H1 (cell line): ENCODE measurements at regions not wholly inside any gene's neighbourhood (a gene's known extent, or its start where the extent isn't known, plus 50 kb on each side); places are given as distances from the start of the nearest gene placed in this dataset.
"Not testable (repeated sequence)": the region's sequence is repeated elsewhere in the genome, so short reads cannot be mapped to it uniquely, and the experiment has no call there.

Source experiments
- CTCF ChIA-PET: fragments of 300-600 bp; sonication (Branson Sonifier 250); formaldehyde crosslinking; loops from one replicate; lab custom pipeline; 2021; ENCODE audit not compliant: partially characterized antibody; lab: Charles Lee
- POLR2A ChIA-PET: fragments of 300-600 bp; sonication (Branson Sonifier 250); formaldehyde crosslinking; loops from one replicate; lab custom pipeline; 2021; ENCODE audit warnings: inconsistent platforms; ENCODE audit not compliant: partially characterized antibody; lab: Charles Lee
- DNase-seq, 2 experiments: peaks; one replicate each; pipeline versions ENCODE4 v3.0.0 to v3.0.0-alpha.2; 2010 to 2022; ENCODE audit warnings: low spot score in 2 of 2, low read depth in 1 of 2, mixed read lengths in 1 of 2
- FAIRE-seq: peaks from 2 replicates; lab custom pipeline; 2011; peaks lifted over from hg19 to GRCh38; lab: Jason Lieb, UNC
- H2AFZ ChIP-seq: 2 replicates; pipeline ENCODE4 v1.8.1; 2012; ENCODE audit warnings: low read length, inconsistent platforms
- H2AK5ac ChIP-seq: 2 replicates; pipeline ENCODE4 v1.6.1; 2013; ENCODE audit warnings: low read depth, low read length
- H2BK120ac ChIP-seq: replicated peaks from 2 replicates; pipeline ENCODE3; 2013; ENCODE audit warnings: low read depth, low read length, inconsistent platforms
- H2BK12ac ChIP-seq: 2 replicates; pipeline ENCODE4 v1.6.1; 2013; ENCODE audit warnings: low read depth, low read length
- H2BK15ac ChIP-seq: 2 replicates; pipeline ENCODE4 v1.6.1; 2013; ENCODE audit warnings: low read length
- H2BK20ac ChIP-seq: 2 replicates; pipeline ENCODE4 v1.6.1; 2013; ENCODE audit warnings: low read length
- H2BK5ac ChIP-seq: 2 replicates; pipeline ENCODE4 v1.6.1; 2013; ENCODE audit warnings: low read depth, low read length
- H3K14ac ChIP-seq: 2 replicates; pipeline ENCODE4 v1.6.1; 2013; ENCODE audit warnings: inconsistent platforms; ENCODE audit not compliant: insufficient read length
- H3K18ac ChIP-seq: 2 replicates; pipeline ENCODE4 v1.6.1; 2013; ENCODE audit warnings: low read length; ENCODE audit errors: extremely low read depth
- H3K23ac ChIP-seq: 2 replicates; pipeline ENCODE4 v1.6.1; 2013; ENCODE audit warnings: inconsistent platforms; ENCODE audit not compliant: insufficient read length
- H3K23me2 ChIP-seq: 2 replicates; pipeline ENCODE4 v1.6.1; 2013; ENCODE audit warnings: low read depth, low read length
- H3K27ac ChIP-seq: 2 replicates; pipeline ENCODE4 v1.6.1; 2011; ENCODE audit warnings: low read depth, low read length, inconsistent platforms
- H3K27me3 ChIP-seq, 4 experiments: replicated peaks in 1 of 4; 1 replicate in 1 of 4; 2 replicates in 3 of 4; pipeline versions ENCODE4 v1.6.1 to v1.8.1; 2011 to 2013; ENCODE audit warnings: low read length in 3 of 4, mild to moderate bottlenecking in 3 of 4, inconsistent platforms in 2 of 4, mixed read lengths in 2 of 4, moderate library complexity in 1 of 4; ENCODE audit not compliant: control insufficient read depth in 3 of 4, insufficient read depth in 3 of 4; ENCODE audit errors: extremely low read depth in 1 of 4
- H3K36me3 ChIP-seq, 4 experiments: 2 replicates each; pipeline versions ENCODE4 v1.6.1 to v1.8.1; 2011 to 2013; ENCODE audit warnings: mild to moderate bottlenecking in 4 of 4, low read length in 3 of 4, moderate library complexity in 2 of 4, control low read depth in 1 of 4, inconsistent platforms in 1 of 4; ENCODE audit not compliant: insufficient read depth in 4 of 4, control insufficient read depth in 2 of 4
- H3K4ac ChIP-seq: replicated peaks from 2 replicates; pipeline ENCODE3; 2013; ENCODE audit warnings: low read length, low read depth, mixed read lengths, inconsistent platforms; ENCODE audit not compliant: insufficient read length
- H3K4me1 ChIP-seq, 4 experiments: replicated peaks in 1 of 4; 1 replicate in 1 of 4; 2 replicates in 3 of 4; pipeline versions ENCODE4 v1.6.1 to v1.8.1; 2011 to 2013; ENCODE audit warnings: low read length in 3 of 4, inconsistent platforms in 2 of 4, mixed read lengths in 1 of 4; ENCODE audit not compliant: insufficient read depth in 4 of 4, control insufficient read depth in 3 of 4
- H3K4me2 ChIP-seq, 2 experiments: 2 replicates each; pipeline versions ENCODE4 v1.6.1 to v1.8.1; 2011 to 2013; ENCODE audit warnings: low read depth in 2 of 2, low read length in 2 of 2, control low read depth in 1 of 2, inconsistent platforms in 1 of 2, mild to moderate bottlenecking in 1 of 2; ENCODE audit not compliant: insufficient read depth in 1 of 2
- H3K4me3 ChIP-seq, 4 experiments: fragments of 200-600, 300-600 bp in 1 of 4; sonication (generic), shearing (Covaris generic), sonication (Bioruptor Twin) in 1 of 4; 2 replicates each; pipeline versions ENCODE4 v1.5.1 to v1.8.1; 2011 to 2016; ENCODE audit warnings: low read length in 4 of 4, low read depth in 3 of 4, control low read depth in 2 of 4, inconsistent platforms in 2 of 4, mild to moderate bottlenecking in 2 of 4, mixed read lengths in 1 of 4, moderate library complexity in 1 of 4; ENCODE audit not compliant: insufficient read depth in 2 of 4; ENCODE audit errors: extremely low read depth in 1 of 4
- H3K56ac ChIP-seq: replicated peaks from 2 replicates; pipeline ENCODE3; 2013; ENCODE audit warnings: low read depth, mild to moderate bottlenecking, mixed read lengths, low read length, inconsistent platforms; ENCODE audit not compliant: insufficient read length
- H3K79me1 ChIP-seq: 2 replicates; pipeline ENCODE4 v1.6.1; 2013; ENCODE audit warnings: low read depth, low read length, control low read depth
- H3K79me2 ChIP-seq, 2 experiments: 2 replicates each; pipeline versions ENCODE4 v1.6.1 to v1.8.1; 2012 to 2013; ENCODE audit warnings: low read length in 2 of 2, mild to moderate bottlenecking in 2 of 2, inconsistent platforms in 1 of 2; ENCODE audit not compliant: insufficient read depth in 2 of 2, control insufficient read depth in 1 of 2
- H3K9ac ChIP-seq, 4 experiments: replicated peaks in 1 of 4; 1 replicate in 1 of 4; 2 replicates in 3 of 4; pipeline versions ENCODE4 v1.6.1 to v1.8.1; 2011 to 2013; ENCODE audit warnings: low read depth in 3 of 4, low read length in 3 of 4, control low read depth in 2 of 4, mild to moderate bottlenecking in 2 of 4, moderate library complexity in 2 of 4, inconsistent platforms in 1 of 4; ENCODE audit errors: extremely low read depth in 1 of 4
- H3K9me3 ChIP-seq, 2 experiments: 2 replicates each; pipeline versions ENCODE4 v1.6.1 to v1.8.1; 2012 to 2013; ENCODE audit warnings: mild to moderate bottlenecking in 2 of 2, moderate library complexity in 2 of 2, control low read depth in 1 of 2, inconsistent platforms in 1 of 2, low read depth in 1 of 2, low read length in 1 of 2, mixed read lengths in 1 of 2; ENCODE audit not compliant: insufficient read depth in 2 of 2
- H4K20me1 ChIP-seq, 2 experiments: replicated peaks in 1 of 2; 2 replicates each; pipeline versions ENCODE3 to v1.8.1; 2011 to 2013; ENCODE audit warnings: inconsistent platforms in 2 of 2, low read length in 2 of 2, mild to moderate bottlenecking in 1 of 2; ENCODE audit not compliant: insufficient read depth in 2 of 2, control insufficient read depth in 1 of 2
- H4K5ac ChIP-seq: 2 replicates; pipeline ENCODE4 v1.6.1; 2013; ENCODE audit warnings: low read length, low read depth, mixed read lengths, inconsistent platforms; ENCODE audit not compliant: insufficient read length
- H4K8ac ChIP-seq: 2 replicates; pipeline ENCODE4 v1.8.0; 2013; ENCODE audit warnings: mild to moderate bottlenecking, moderate library complexity, low read length, inconsistent platforms; ENCODE audit not compliant: insufficient read depth; ENCODE audit errors: extremely low read depth
- H4K91ac ChIP-seq: replicated peaks from 2 replicates; pipeline ENCODE3; 2013; ENCODE audit warnings: low read length, mixed read lengths, inconsistent platforms; ENCODE audit not compliant: insufficient read length
- WGBS, 2 experiments: shearing (Covaris generic) in 1 of 2; methylation state at CpG; one replicate each; pipeline versions ENCODE4 v1.1.6 to v1.1.7; 2013 to 2015; ENCODE audit warnings: low lambda C conversion rate in 2 of 2, mixed read lengths in 2 of 2, inconsistent platforms in 1 of 2, low coverage in 1 of 2, missing lambda C conversion rate in 1 of 2; ENCODE audit not compliant: insufficient replicate concordance in 2 of 2, insufficient coverage in 1 of 2, insufficient read length in 1 of 2; ENCODE audit errors: extremely low coverage in 1 of 2, missing lambda C conversion rate in 1 of 2; 5-methylcytosine and 5-hydroxymethylcytosine counted together

DNA sequence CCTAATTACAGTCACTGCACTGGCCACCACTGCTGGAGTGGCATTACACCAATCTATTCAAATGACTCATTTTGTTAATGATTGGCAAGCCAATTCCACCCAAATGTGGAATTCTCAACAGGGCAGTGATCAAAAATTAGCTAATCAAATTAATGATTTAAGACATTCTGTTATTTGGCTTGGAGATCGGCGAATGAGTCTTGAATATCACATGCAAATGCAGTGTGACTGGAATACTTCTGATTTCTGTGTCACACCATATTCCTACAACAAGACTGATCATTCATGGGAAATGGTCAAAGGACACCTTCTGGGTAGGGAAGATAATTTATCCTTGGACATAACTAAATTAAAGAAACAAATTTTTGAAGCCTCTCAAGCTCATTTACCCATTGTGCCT lies 165.1 kb downstream of the IER5 start:
- H3K27ac ChIP-seq, H3K79me2 ChIP-seq, H4K91ac ChIP-seq, H4K5ac ChIP-seq, CTCF ChIA-PET, H4K20me1 ChIP-seq, H3K18ac ChIP-seq, H2BK120ac ChIP-seq, H3K23ac ChIP-seq, H2BK20ac ChIP-seq, H3K36me3 ChIP-seq, H2BK12ac ChIP-seq, H3K23me2 ChIP-seq, POLR2A ChIA-PET, H3K56ac ChIP-seq, H2BK15ac ChIP-seq, H3K4me1 ChIP-seq, H3K14ac ChIP-seq, H3K4me2 ChIP-seq, H2AK5ac ChIP-seq, H3K79me1 ChIP-seq, DNase-seq, H3K9ac ChIP-seq, FAIRE-seq, H2BK5ac ChIP-seq, H3K4me3 ChIP-seq, H3K27me3 ChIP-seq, H4K8ac ChIP-seq, H3K4ac ChIP-seq, H2AFZ ChIP-seq: not testable (repeated sequence)
- 36% methylated on average over 2 of the region's 2 CpGs; no CpG with 5 or more reads in 1 of the 2 experiments for WGBS, 2 experiments
- H3K9me3 ChIP-seq, result peaks cover 11 to 14% of the 10 kb centered on the region in 2 experiments
